Dendritic cell treated with granulocyte-macrophage colony-stimulating factor and Interleukin-4, amounts not matched to agents 40 ng/mL and 50 ng/mL, for 4 days (primary cell): ENCODE measurements at regions not wholly inside any gene's neighbourhood (a gene's known extent, or its start where the extent isn't known, plus 50 kb on each side); places are given as distances from the start of the nearest gene placed in this dataset.
"Not testable (repeated sequence)": the region's sequence is repeated elsewhere in the genome, so short reads cannot be mapped to it uniquely, and the experiment has no call there.

Experiments
- H3K27ac Mint-ChIP-seq: one replicate; pipeline ENCODE4 v1.8.0; 2022; ENCODE audit warnings: mild to moderate bottlenecking, mixed read lengths
- H3K27me3 Mint-ChIP-seq: one replicate; pipeline ENCODE4 v1.8.0; 2022; ENCODE audit warnings: mild to moderate bottlenecking, mixed read lengths
- H3K36me3 Mint-ChIP-seq: one replicate; pipeline ENCODE4 v1.8.0; 2022; ENCODE audit warnings: low read depth, mixed read lengths
- H3K4me1 Mint-ChIP-seq: one replicate; pipeline ENCODE4 v1.8.0; 2022; ENCODE audit warnings: low read depth, mixed read lengths
- H3K4me3 Mint-ChIP-seq: one replicate; pipeline ENCODE4 v1.8.0; 2022; ENCODE audit warnings: mild to moderate bottlenecking, moderate library complexity, mixed read lengths
- H3K9me3 Mint-ChIP-seq: one replicate; pipeline ENCODE4 v1.8.0; 2022; ENCODE audit warnings: mixed read lengths
- intact Hi-C: fragments of 100-400 bp; cut with micrococcal nuclease; formaldehyde crosslinking; loops from one replicate; pipeline ENCODE4 v1.15.0; 2022

- H3K4me3 Mint-ChIP-seq: no peak overlapping the region
- H3K9me3 Mint-ChIP-seq: peaks cover 17% of the 10 kb centered on the region
- no peaks in the 10 kb centered on the region for H3K4me1 Mint-ChIP-seq
- intact Hi-C loops: no loop called here
- no peak overlapping the region for H3K27ac Mint-ChIP-seq
- H3K36me3 Mint-ChIP-seq: no peaks in the 10 kb centered on the region
- H3K27me3 Mint-ChIP-seq: peaks cover 18% of the 10 kb centered on the region
Measured at GRCh38 chr5:138677782-138678181, 75.4 kb upstream of the CTNNA1 start.

- Mint-ChIP-seq H3K4me3 (no peak overlapping the region), H3K27me3 (peaks cover 15% of the 10 kb centered on the region), H3K9me3 (peaks cover 17% of the 10 kb centered on the region), H3K27ac (no peak overlapping the region), H3K4me1 (no peaks in the 10 kb centered on the region), H3K36me3 (no peaks in the 10 kb centered on the region)
- intact Hi-C loops: no loop called here
Measured at GRCh38 chr5:138676556-138677193, 76.5 kb upstream of the CTNNA1 start.

GRCh38 chr5:138676002-138676401 is 77.2 kb upstream of the CTNNA1 start:
- H3K27me3 Mint-ChIP-seq: peaks cover 10% of the 10 kb centered on the region
- H3K27ac Mint-ChIP-seq: no peak overlapping the region
- no peaks in the 10 kb centered on the region for H3K4me1 Mint-ChIP-seq

GRCh38 chr5:138668451-138669380 is 84.5 kb upstream of the CTNNA1 start:
- intact Hi-C loops: no loop called here
- H3K9me3 Mint-ChIP-seq: peaks cover 4% of the 10 kb centered on the region
- no peak overlapping the region for H3K27ac Mint-ChIP-seq
- H3K36me3 Mint-ChIP-seq: no peaks in the 10 kb centered on the region
- peaks cover 31% of the 10 kb centered on the region for H3K27me3 Mint-ChIP-seq
- H3K4me3 Mint-ChIP-seq: no peak overlapping the region
- peaks cover 28% of the 10 kb centered on the region for H3K4me1 Mint-ChIP-seq

More at GRCh38 chr5:138676002-138676401, 77.2 kb upstream of the CTNNA1 start:
- Mint-ChIP-seq H3K36me3 (no peaks in the 10 kb centered on the region), H3K4me3 (no peak overlapping the region), H3K9me3 (peaks cover 17% of the 10 kb centered on the region)
- intact Hi-C loops: no loop called here

- intact Hi-C loops, H3K27ac Mint-ChIP-seq, H3K36me3 Mint-ChIP-seq, H3K9me3 Mint-ChIP-seq, H3K4me3 Mint-ChIP-seq: not testable (repeated sequence)
- Mint-ChIP-seq H3K4me1 (peaks cover 37% of the 10 kb centered on the region), H3K27me3 (peaks cover 29% of the 10 kb centered on the region)
Measured at GRCh38 chr5:138667782-138668331, 85.4 kb upstream of the CTNNA1 start.

GRCh38 chr5:138666226-138666742 is 86.9 kb upstream of the CTNNA1 start:
- H3K27me3 Mint-ChIP-seq: peaks cover 29% of the 10 kb centered on the region
- no peak overlapping the region for H3K27ac Mint-ChIP-seq
- intact Hi-C loops: no loop called here
- no peak overlapping the region for H3K4me3 Mint-ChIP-seq
- no peaks in the 10 kb centered on the region for H3K36me3 Mint-ChIP-seq
- H3K9me3 Mint-ChIP-seq: no peaks in the 10 kb centered on the region
- peaks cover 52% of the 10 kb centered on the region for H3K4me1 Mint-ChIP-seq

GRCh38 chr5:138665261-138665660 is 88.0 kb upstream of the CTNNA1 start:
- Mint-ChIP-seq H3K36me3 (no peaks in the 10 kb centered on the region), H3K27ac (peak overlapping the region; percentile 67), H3K4me1 (peaks cover 60% of the 10 kb centered on the region), H3K27me3 (peaks cover 29% of the 10 kb centered on the region), H3K4me3 (no peak overlapping the region), H3K9me3 (no peaks in the 10 kb centered on the region)
- intact Hi-C loops: no loop called here

- Mint-ChIP-seq H3K27me3 (peaks cover 31% of the 10 kb centered on the region), H3K36me3 (no peaks in the 10 kb centered on the region), H3K4me1 (peaks cover 60% of the 10 kb centered on the region), H3K9me3 (no peaks in the 10 kb centered on the region), H3K4me3 (no peak overlapping the region), H3K27ac (peak overlapping the region; percentile 67)
- intact Hi-C loops: no loop called here
Measured at GRCh38 chr5:138664276-138664943, 88.8 kb upstream of the CTNNA1 start.

GRCh38 chr5:138663561-138663960 is 88.4 kb upstream of the HSPA9 start:
- H3K4me1 Mint-ChIP-seq: peaks cover 60% of the 10 kb centered on the region
- H3K27ac Mint-ChIP-seq: peak overlapping the region; percentile 68
- no peaks in the 10 kb centered on the region for H3K36me3 Mint-ChIP-seq
- H3K4me3 Mint-ChIP-seq: no peak overlapping the region
- peaks cover 33% of the 10 kb centered on the region for H3K27me3 Mint-ChIP-seq
- intact Hi-C loops: no loop called here
- H3K9me3 Mint-ChIP-seq: no peaks in the 10 kb centered on the region

GRCh38 chr5:138663009-138663408 is 87.8 kb upstream of the HSPA9 start:
- no peak overlapping the region for H3K4me3 Mint-ChIP-seq
- intact Hi-C loops: no loop called here
- peaks cover 60% of the 10 kb centered on the region for H3K4me1 Mint-ChIP-seq
- peaks cover 31% of the 10 kb centered on the region for H3K27me3 Mint-ChIP-seq
- H3K27ac Mint-ChIP-seq: peak overlapping the region; percentile 68
- H3K9me3 Mint-ChIP-seq: no peaks in the 10 kb centered on the region
- H3K36me3 Mint-ChIP-seq: no peaks in the 10 kb centered on the region

- Mint-ChIP-seq H3K4me3 (no peak overlapping the region), H3K27ac (peak overlapping the region; percentile 68), H3K36me3 (no peaks in the 10 kb centered on the region), H3K4me1 (peaks cover 60% of the 10 kb centered on the region), H3K9me3 (no peaks in the 10 kb centered on the region), H3K27me3 (peaks cover 31% of the 10 kb centered on the region)
- intact Hi-C loops: no loop called here
Measured at GRCh38 chr5:138662599-138662998, 87.4 kb upstream of the HSPA9 start.

GRCh38 chr5:138661991-138662434 is 86.8 kb upstream of the HSPA9 start:
- intact Hi-C loops: no loop called here
- peak overlapping the region; percentile 68 for H3K27ac Mint-ChIP-seq
- H3K4me1 Mint-ChIP-seq: peaks cover 60% of the 10 kb centered on the region
- H3K4me3 Mint-ChIP-seq: no peak overlapping the region
- H3K27me3 Mint-ChIP-seq: peaks cover 35% of the 10 kb centered on the region
- no peaks in the 10 kb centered on the region for H3K36me3 Mint-ChIP-seq
- no peaks in the 10 kb centered on the region for H3K9me3 Mint-ChIP-seq

- intact Hi-C loops: no loop called here
- Mint-ChIP-seq H3K36me3 (no peaks in the 10 kb centered on the region), H3K4me1 (peaks cover 59% of the 10 kb centered on the region), H3K27ac (peak overlapping the region; percentile 33), H3K27me3 (peaks cover 39% of the 10 kb centered on the region), H3K9me3 (no peaks in the 10 kb centered on the region), H3K4me3 (no peak overlapping the region)
Measured at GRCh38 chr5:138661291-138661960, 86.2 kb upstream of the HSPA9 start.
